ENCODE measurements at regions not wholly inside any gene's neighbourhood (a gene's known extent, or its start where the extent isn't known, plus 50 kb on each side); places are given as distances from the start of the nearest gene placed in this dataset.

- TF ChIP-seq CTCF (IDR thresholded peaks at IDR 0.05; ENCODE audit: insufficient read depth, low read depth, low read length) (no peak), EZH2 (IDR thresholded peaks at IDR 0.05; ENCODE audit: insufficient read depth, low read length) (no peak)
Measured at GRCh38 chr1:198837278-198838021, 198.6 kb downstream of the PTPRC start.

All from astrocyte (in vitro differentiated cells and primary cell).